HepG2 (cell line): ENCODE measurements at regions not wholly inside any gene's neighbourhood (a gene's known extent, or its start where the extent isn't known, plus 50 kb on each side); places are given as distances from the start of the nearest gene placed in this dataset.

Experiments
- ATAC-seq: fragments of 200-7000 bp; cut with Tn5 transposase; 3 replicates; pipeline ENCODE4 v1.9.1; 2020; ENCODE audit warnings: mild to moderate bottlenecking, moderate library complexity
- BruUV-seq: library from RNA; stranded (reverse); fragments of 400-500 nt; replicated peaks from 2 replicates; lab custom pipeline; 2021; lab: Mats Ljungman, UMichigan
- CTCF ChIA-PET: fragments of 300-600 bp; formaldehyde crosslinking; extraction: SDS; loops from one replicate; lab custom pipeline; 2021; ENCODE audit warnings: low total read pairs, inconsistent platforms, low intra/inter-chr PET ratio; lab: Yijun Ruan, JAX
- POLR2A ChIA-PET: fragments of 350-600 bp; sonication (Branson Sonifier 250); formaldehyde crosslinking; loops from one replicate; lab custom pipeline; 2020; ENCODE audit warnings: antibody characterized with exemption, inconsistent platforms; lab: Yijun Ruan, JAX
- DNase-seq: peaks from one replicate; pipeline ENCODE4 v3.0.0-alpha.2; 2015; ENCODE audit warnings: low spot score
- FAIRE-seq: peaks from 3 replicates; lab custom pipeline; 2011; peaks lifted over from hg19 to GRCh38; lab: Jason Lieb, UNC
- H2AFZ ChIP-seq: one replicate; pipeline ENCODE4 v1.6.1; 2011; ENCODE audit warnings: low read length, inconsistent platforms
- H3K27ac ChIP-seq: fragments of 300-600 bp; 3 replicates; pipeline ENCODE4 v1.8.0; 2011; ENCODE audit warnings: mixed run types, mild to moderate bottlenecking, mixed read lengths, low read length, inconsistent platforms; ENCODE audit not compliant: insufficient read depth; ENCODE audit errors: extremely low read length
- H3K27me3 ChIP-seq, 2 experiments: fragments of 200-600 bp in 1 of 2; 2 replicates in 1 of 2; 3 replicates in 1 of 2; pipeline versions ENCODE4 v1.6.0 to v1.8.0; 2011; ENCODE audit warnings: low read length in 2 of 2, mild to moderate bottlenecking in 2 of 2, moderate library complexity in 2 of 2, inconsistent platforms in 1 of 2; ENCODE audit not compliant: insufficient read depth in 2 of 2, control insufficient read depth in 1 of 2
- H3K36me3 ChIP-seq, 2 experiments: fragments of 200-600 bp in 1 of 2; replicated peaks in 1 of 2; 2 replicates in 1 of 2; 3 replicates in 1 of 2; pipeline versions ENCODE4 v1.5.1 to v1.8.0; 2011; ENCODE audit warnings: low read length in 2 of 2, inconsistent platforms in 1 of 2; ENCODE audit not compliant: insufficient read depth in 2 of 2, control insufficient read depth in 1 of 2
- H3K4me1 ChIP-seq: 2 replicates; pipeline ENCODE4 v1.5.1; 2012; ENCODE audit warnings: low read length, inconsistent platforms; ENCODE audit not compliant: insufficient read depth
- H3K4me2 ChIP-seq: 2 replicates; pipeline ENCODE4 v1.6.0; 2011; ENCODE audit warnings: low read depth, low read length, inconsistent platforms
- H3K4me3 ChIP-seq, 3 experiments: fragments of 200-600 bp in 1 of 3; sonication (generic), shearing (Covaris generic) in 1 of 3; replicated peaks in 1 of 3; 2 replicates each; pipeline ENCODE4 v1.5.1; 2011 to 2016; ENCODE audit warnings: low read length in 3 of 3, inconsistent platforms in 2 of 3, low read depth in 2 of 3, mild to moderate bottlenecking in 2 of 3, control low read depth in 1 of 3, mixed read lengths in 1 of 3; ENCODE audit not compliant: insufficient read depth in 1 of 3
- H3K79me2 ChIP-seq: one replicate; pipeline ENCODE4 v1.6.1; 2011; ENCODE audit warnings: low read length, inconsistent platforms; ENCODE audit not compliant: insufficient read depth
- H3K9ac ChIP-seq: 2 replicates; pipeline ENCODE4 v1.6.0; 2011; ENCODE audit warnings: mild to moderate bottlenecking, low read depth, low read length, inconsistent platforms; ENCODE audit not compliant: insufficient read depth
- H3K9me3 ChIP-seq: 2 replicates; pipeline ENCODE4 v1.5.1; 2012; ENCODE audit warnings: mild to moderate bottlenecking, low read length
- H4K20me1 ChIP-seq: 2 replicates; pipeline ENCODE4 v1.6.0; 2011; ENCODE audit warnings: inconsistent platforms, mild to moderate bottlenecking, low read length, moderate library complexity; ENCODE audit not compliant: insufficient read depth
- AGO2 ChIP-seq: fragments of 200-400 bp; formaldehyde crosslinking; optimal IDR thresholded peaks from 2 replicates; pipeline ENCODE3; 2017; ENCODE audit warnings: mild to moderate bottlenecking, low read depth, low read length, moderate library complexity
- CC2D1A ChIP-seq: sonication (generic); formaldehyde crosslinking; IDR thresholded peaks from 2 replicates; pipeline ENCODE4 v1.8.1; 2023; ENCODE audit warnings: mild to moderate bottlenecking, missing genetic modification reagents
- FOXO1 ChIP-seq: sonication (generic); formaldehyde crosslinking; IDR thresholded peaks from 2 replicates; pipeline ENCODE4 v1.4.0; 2020; ENCODE audit warnings: missing genetic modification reagents
- GPN1 ChIP-seq: sonication (generic); formaldehyde crosslinking; IDR thresholded peaks from 2 replicates; pipeline ENCODE4 v1.5.1; 2020; ENCODE audit warnings: missing genetic modification reagents, borderline replicate concordance
- HNRNPH1 ChIP-seq: fragments of 200-400 bp; formaldehyde crosslinking; optimal IDR thresholded peaks from 2 replicates; pipeline ENCODE3; 2017; ENCODE audit warnings: mild to moderate bottlenecking, low read depth, low read length
- NCOA2 ChIP-seq: sonication (generic); formaldehyde crosslinking; IDR thresholded peaks from 2 replicates; pipeline ENCODE4 v1.8.0; 2022; ENCODE audit warnings: inconsistent platforms
- PAX8 ChIP-seq: sonication (generic); formaldehyde crosslinking; IDR thresholded peaks from 2 replicates; pipeline ENCODE4 v1.8.0; 2022; ENCODE audit warnings: mild to moderate bottlenecking, missing genetic modification reagents, borderline replicate concordance
- TBX2 ChIP-seq: sonication (generic); formaldehyde crosslinking; IDR thresholded peaks from 2 replicates; pipeline ENCODE4 v1.5.0; 2020; ENCODE audit warnings: missing genetic modification reagents, mild to moderate bottlenecking, borderline replicate concordance
- TEAD3 ChIP-seq: optimal IDR thresholded peaks from 2 replicates; pipeline ENCODE3; 2016; ENCODE audit warnings: borderline replicate concordance
- YEATS2 ChIP-seq: sonication (generic); formaldehyde crosslinking; IDR thresholded peaks from 2 replicates; pipeline ENCODE4 v1.4.0; 2020; ENCODE audit warnings: missing genetic modification reagents, borderline replicate concordance
- ZFP82 ChIP-seq: sonication (generic); formaldehyde crosslinking; IDR thresholded peaks from 2 replicates; pipeline ENCODE4 v1.5.1; 2020; ENCODE audit warnings: mild to moderate bottlenecking, missing genetic modification reagents, borderline replicate concordance
- ZNF136 ChIP-seq: sonication (generic); formaldehyde crosslinking; IDR thresholded peaks from 2 replicates; pipeline ENCODE4 v1.8.1; 2022; ENCODE audit warnings: low read depth, mild to moderate bottlenecking, moderate library complexity, missing genetic modification reagents
- ZNF253 ChIP-seq: sonication (generic); formaldehyde crosslinking; IDR thresholded peaks from 2 replicates; pipeline ENCODE4 v1.8.0; 2022; ENCODE audit warnings: mild to moderate bottlenecking, missing genetic modification reagents, borderline replicate concordance
- ZNF264 ChIP-seq: sonication (generic); formaldehyde crosslinking; IDR thresholded peaks from 2 replicates; pipeline ENCODE4 v1.4.0; 2020; ENCODE audit warnings: missing genetic modification reagents
- ZNF75D ChIP-seq: sonication (generic); formaldehyde crosslinking; IDR thresholded peaks from 2 replicates; pipeline ENCODE4 v1.8.1; 2023; ENCODE audit warnings: missing genetic modification reagents, mild to moderate bottlenecking, borderline replicate concordance
- in situ Hi-C: cut with HindIII; loops from 2 replicates; pipeline ENCODE4 v1.10.0; 2017; ENCODE audit warnings: low pct_unique_long_range_greater_than_20kb; ENCODE audit not compliant: extremely low pct_ligation_motif_present
- intact Hi-C: fragments of 100-400 bp; cut with micrococcal nuclease; formaldehyde crosslinking; loops from one replicate; pipeline ENCODE4 v1.10.0; 2022; ENCODE audit not compliant: unreplicated experiment

DNA sequence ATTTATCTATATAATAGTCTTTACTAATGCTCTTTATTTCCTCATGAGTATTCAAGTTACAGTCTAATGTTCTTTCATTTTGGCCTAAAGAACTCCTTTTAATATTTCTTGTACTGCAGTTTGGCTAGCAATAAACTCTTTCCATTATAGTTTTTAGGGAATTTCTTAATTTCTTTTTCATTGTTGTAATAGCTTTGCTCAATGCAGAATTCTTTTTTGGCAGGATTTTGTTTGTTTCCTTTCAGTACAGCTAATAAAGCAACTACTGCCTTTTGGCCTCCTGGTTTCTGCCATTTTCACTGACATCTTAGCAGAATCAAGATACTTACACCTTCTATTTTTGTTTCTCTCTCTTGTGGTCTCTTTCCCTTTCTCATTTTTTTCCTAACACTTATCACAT lies 390.4 kb upstream of the RGPD4 start:
- BruUV-seq = no TSS peak
- ATAC-seq = no peak
- H3K9ac ChIP-seq = no peak overlapping the region
- H3K4me2 ChIP-seq = no peak overlapping the region
- no peak overlapping the region for H2AFZ ChIP-seq
- no peaks in the 10 kb centered on the region for H3K79me2 ChIP-seq
- no peak for FAIRE-seq
- TF ChIP-seq HNRNPH1 = no peak
- TF ChIP-seq ZNF136 (CRISPR knock-in tag) = no peak
- TF ChIP-seq GPN1 (CRISPR knock-in tag) = no peak
- no peak for TF ChIP-seq ZNF264 (CRISPR knock-in tag)
- no peak for TF ChIP-seq NCOA2
- TF ChIP-seq ZFP82 = no peak
- no peak for TF ChIP-seq TEAD3 (CRISPR knock-in tag)
- TF ChIP-seq TBX2 (CRISPR knock-in tag) = no peak
- no peak for TF ChIP-seq YEATS2 (CRISPR knock-in tag)
- TF ChIP-seq FOXO1 = no peak
- no peak for TF ChIP-seq ZNF75D (CRISPR knock-in tag)
- no peak for TF ChIP-seq PAX8 (CRISPR knock-in tag)
- no peak for TF ChIP-seq CC2D1A (CRISPR knock-in tag)
- TF ChIP-seq AGO2 = no peak
- no peak for TF ChIP-seq ZNF253 (CRISPR knock-in tag)
- TF ChIP-seq, all 625 proteins: peak for 0
- no peak overlapping the region for H3K4me3 ChIP-seq
- no peak overlapping the region for H3K27ac ChIP-seq
- no peak for DNase-seq
- in situ Hi-C loops (no loop called here), intact Hi-C loops (loop anchor here (2.0 kb wide), 1 partner anchor 23 kb away; no protein-coding TSS in a partner anchor)
- ChIA-PET POLR2A (no interaction called here), CTCF (no interaction called here)
- H3K4me1 ChIP-seq = no peaks in the 10 kb centered on the region
- no peaks in the 10 kb centered on the region for H3K36me3 ChIP-seq
- no peaks in the 10 kb centered on the region for H3K27me3 ChIP-seq
- no peaks in the 10 kb centered on the region for H3K9me3 ChIP-seq
- H4K20me1 ChIP-seq = no peaks in the 10 kb centered on the region
